Tibial nerve (tissue), 4 donors: ENCODE measurements at regions not wholly inside any gene's neighbourhood (a gene's known extent, or its start where the extent isn't known, plus 50 kb on each side); places are given as distances from the start of the nearest gene placed in this dataset.

Source experiments
- EP300 ChIP-seq, 2 donors: sonication (generic); formaldehyde crosslinking; IDR thresholded peaks; one replicate each; pipeline ENCODE4 v1.6.1; 2017; ENCODE audit warnings: antibody characterized with exemption in 2 of 2, mild to moderate bottlenecking in 1 of 2
- POLR2A ChIP-seq, 2 donors: fragments of 450-650 bp; IDR thresholded peaks; one replicate each; pipeline ENCODE4 v1.6.1; 2017; ENCODE audit warnings: antibody characterized with exemption in 2 of 2, mild to moderate bottlenecking in 2 of 2, moderate library complexity in 2 of 2
- TF ChIP-seq, protein P1 (sequence below), 5 experiments: fragments of 200-600 bp in 3 of 5; fragments of 450-650 bp in 2 of 5; sonication (generic) in 3 of 5; IDR thresholded peaks; one replicate each; pipeline ENCODE4 v1.5.1; 2016 to 2019; ENCODE audit warnings: antibody characterized with exemption in 5 of 5, mild to moderate bottlenecking in 3 of 5, moderate library complexity in 2 of 5

DNA sequence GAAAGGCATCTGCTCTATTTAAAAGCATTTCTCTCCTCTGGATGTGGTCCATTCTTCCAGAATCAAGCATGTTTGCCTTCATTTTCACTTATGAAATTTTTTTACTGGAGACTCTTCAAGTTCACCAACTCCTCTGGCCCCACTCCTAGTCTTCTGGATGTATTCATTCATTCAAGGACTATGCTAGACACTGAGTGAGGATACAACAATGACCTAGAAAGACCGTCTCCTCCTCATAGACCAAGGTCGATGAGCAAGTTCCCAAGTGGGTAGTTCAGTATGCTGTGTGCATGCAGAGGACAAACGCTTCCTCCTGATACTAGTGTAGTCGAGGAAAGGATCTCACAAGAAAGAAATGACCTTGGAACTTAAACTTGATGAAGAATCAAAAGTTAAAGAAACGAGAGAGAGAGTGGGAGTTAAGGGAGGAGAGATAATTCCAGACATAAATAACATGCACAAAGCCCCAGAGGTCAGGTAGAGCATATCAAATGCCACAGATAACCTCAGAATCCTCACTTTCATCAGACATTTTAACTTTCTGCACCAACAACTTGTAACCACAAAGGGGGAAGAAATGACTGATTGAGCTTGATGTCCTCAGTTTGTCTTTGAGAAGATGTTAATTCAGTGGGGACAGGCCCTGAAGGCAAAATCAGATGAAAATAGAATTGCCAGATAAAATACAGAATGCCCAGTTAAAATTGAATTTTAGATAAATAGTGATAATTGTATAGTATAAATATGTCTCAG is 149.4 kb downstream of the IMPG2 start:
- TF ChIP-seq POLR2A (IDR thresholded peaks at IDR 0.05) (no peak), EP300 (IDR thresholded peaks at IDR 0.05) (no peak)
- TF ChIP-seq, protein P1, sequence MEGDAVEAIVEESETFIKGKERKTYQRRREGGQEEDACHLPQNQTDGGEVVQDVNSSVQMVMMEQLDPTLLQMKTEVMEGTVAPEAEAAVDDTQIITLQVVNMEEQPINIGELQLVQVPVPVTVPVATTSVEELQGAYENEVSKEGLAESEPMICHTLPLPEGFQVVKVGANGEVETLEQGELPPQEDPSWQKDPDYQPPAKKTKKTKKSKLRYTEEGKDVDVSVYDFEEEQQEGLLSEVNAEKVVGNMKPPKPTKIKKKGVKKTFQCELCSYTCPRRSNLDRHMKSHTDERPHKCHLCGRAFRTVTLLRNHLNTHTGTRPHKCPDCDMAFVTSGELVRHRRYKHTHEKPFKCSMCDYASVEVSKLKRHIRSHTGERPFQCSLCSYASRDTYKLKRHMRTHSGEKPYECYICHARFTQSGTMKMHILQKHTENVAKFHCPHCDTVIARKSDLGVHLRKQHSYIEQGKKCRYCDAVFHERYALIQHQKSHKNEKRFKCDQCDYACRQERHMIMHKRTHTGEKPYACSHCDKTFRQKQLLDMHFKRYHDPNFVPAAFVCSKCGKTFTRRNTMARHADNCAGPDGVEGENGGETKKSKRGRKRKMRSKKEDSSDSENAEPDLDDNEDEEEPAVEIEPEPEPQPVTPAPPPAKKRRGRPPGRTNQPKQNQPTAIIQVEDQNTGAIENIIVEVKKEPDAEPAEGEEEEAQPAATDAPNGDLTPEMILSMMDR (IDR thresholded peaks at IDR 0.05): no peak
